K562 (cell line): ENCODE measurements at regions not wholly inside any gene's neighbourhood (a gene's known extent, or its start where the extent isn't known, plus 50 kb on each side); places are given as distances from the start of the nearest gene placed in this dataset.

Source experiments
- MAX ChIP-seq: sonication (generic); formaldehyde crosslinking; IDR thresholded peaks from 2 replicates; pipeline ENCODE4 v1.9.0; 2022; ENCODE audit warnings: mild to moderate bottlenecking, missing genetic modification reagents
- NFIC ChIP-seq: fragments of 450-650 bp; IDR thresholded peaks from 2 replicates; pipeline ENCODE4 v1.6.1; 2017; ENCODE audit warnings: mild to moderate bottlenecking, inconsistent platforms
- ZKSCAN1 ChIP-seq: fragments of 150-350 bp; IDR thresholded peaks from 2 replicates; pipeline ENCODE4 v1.6.1; 2016; ENCODE audit warnings: low read depth, low read length

GRCh38 chr2:175631245-175631623 lies 370.8 kb downstream of the LNPK start:
- no peak for TF ChIP-seq MAX (CRISPR knock-in tag)
- TF ChIP-seq ZKSCAN1: no peak
- TF ChIP-seq NFIC: no peak
